Ishikawa (cell line): ENCODE measurements at regions not wholly inside any gene's neighbourhood (a gene's known extent, or its start where the extent isn't known, plus 50 kb on each side); places are given as distances from the start of the nearest gene placed in this dataset.

Experiments used
- CEBPB ChIP-seq: IDR thresholded peaks from 2 replicates; pipeline ENCODE4 v1.6.1; 2012
- CREB1 ChIP-seq: IDR thresholded peaks from 2 replicates; pipeline ENCODE4 v1.6.1; 2012; ENCODE audit warnings: low read depth
- EGR1 ChIP-seq: IDR thresholded peaks from 2 replicates; pipeline ENCODE4 v1.6.1; 2012
- EP300 ChIP-seq: IDR thresholded peaks from 2 replicates; pipeline ENCODE4 v1.6.1; 2012; ENCODE audit warnings: borderline replicate concordance
- FOXM1 ChIP-seq: IDR thresholded peaks from 2 replicates; pipeline ENCODE4 v1.6.1; 2012; ENCODE audit warnings: low read depth, borderline replicate concordance
- MAX ChIP-seq: IDR thresholded peaks from 2 replicates; pipeline ENCODE4 v1.6.1; 2012
- NFIC ChIP-seq: IDR thresholded peaks from 2 replicates; pipeline ENCODE4 v1.6.1; 2012
- RAD21 ChIP-seq: IDR thresholded peaks from 2 replicates; pipeline ENCODE4 v1.6.1; 2012; ENCODE audit warnings: low read depth
- REST ChIP-seq: IDR thresholded peaks from 2 replicates; pipeline ENCODE4 v1.6.1; 2012; ENCODE audit warnings: low read depth, mild to moderate bottlenecking
- TAF1 ChIP-seq: IDR thresholded peaks from 2 replicates; pipeline ENCODE4 v1.6.1; 2012; ENCODE audit warnings: low read depth, mild to moderate bottlenecking
- TCF12 ChIP-seq: IDR thresholded peaks from 2 replicates; pipeline ENCODE4 v1.6.1; 2012; ENCODE audit warnings: low read depth
- TEAD4 ChIP-seq: IDR thresholded peaks from 2 replicates; pipeline ENCODE4 v1.6.1; 2012
- USF1 ChIP-seq: IDR thresholded peaks from 2 replicates; pipeline ENCODE4 v1.6.1; 2012
- YY1 ChIP-seq: IDR thresholded peaks from 2 replicates; pipeline ENCODE4 v1.6.1; 2012; ENCODE audit warnings: low read depth
- ZBTB7A ChIP-seq: IDR thresholded peaks from 2 replicates; pipeline ENCODE4 v1.6.1; 2012; ENCODE audit warnings: low read depth

GRCh38 chr5:12111261-12111660 is 207.0 kb upstream of the CTNND2 start:
- TF ChIP-seq TAF1 (no peak), FOXM1 (no peak), NFIC (no peak), TCF12 (no peak), ZBTB7A (no peak), MAX (no peak), EGR1 (no peak), RAD21 (no peak), YY1 (no peak), CREB1 (no peak), REST (no peak), TEAD4 (no peak), EP300 (no peak), USF1 (no peak), CEBPB (no peak)

GRCh38 chr5:12110629-12111028 is 206.4 kb upstream of the CTNND2 start:
- TF ChIP-seq ZBTB7A = no peak
- TF ChIP-seq RAD21 = no peak
- no peak for TF ChIP-seq YY1
- no peak for TF ChIP-seq NFIC
- TF ChIP-seq USF1 = no peak
- no peak for TF ChIP-seq CREB1
- TF ChIP-seq REST = no peak
- no peak for TF ChIP-seq CEBPB
- TF ChIP-seq EP300 = no peak
- no peak for TF ChIP-seq FOXM1
- no peak for TF ChIP-seq TAF1
- TF ChIP-seq EGR1 = no peak
- no peak for TF ChIP-seq TEAD4
- TF ChIP-seq TCF12 = no peak
- no peak for TF ChIP-seq MAX

GRCh38 chr5:12109075-12109688 is 204.9 kb upstream of the CTNND2 start:
- TF ChIP-seq TAF1 (no peak), REST (no peak), CEBPB (no peak), MAX (no peak), NFIC (no peak), EP300 (no peak), ZBTB7A (no peak), TEAD4 (no peak), TCF12 (no peak), YY1 (no peak), EGR1 (no peak), FOXM1 (no peak), USF1 (no peak)

- TF ChIP-seq TEAD4 (no peak), EGR1 (no peak), ZBTB7A (no peak), RAD21 (no peak), YY1 (no peak), NFIC (no peak), EP300 (no peak), CEBPB (no peak), REST (no peak), MAX (no peak), TAF1 (no peak), FOXM1 (no peak), USF1 (no peak), CREB1 (no peak), TCF12 (no peak)
These were observed 197.9 kb upstream of the CTNND2 start for GRCh38 chr5:12102151-12102550.
